ENCODE measurements at regions not wholly inside any gene's neighbourhood (a gene's known extent, or its start where the extent isn't known, plus 50 kb on each side); places are given as distances from the start of the nearest gene placed in this dataset.

- TF ChIP-seq CTCF (IDR thresholded peaks at IDR 0.05), result no peak
- no peak for TF ChIP-seq POLR2A (IDR thresholded peaks at IDR 0.05)
These were observed 96.0 kb upstream of the PCED1B start for GRCh38 chr12:46983393-46983793.
